GM20000 (cell line): ENCODE measurements at regions not wholly inside any gene's neighbourhood (a gene's known extent, or its start where the extent isn't known, plus 50 kb on each side); places are given as distances from the start of the nearest gene placed in this dataset.

Experiments used
- DNase-seq: peaks from one replicate; pipeline ENCODE4 v3.0.0; 2012; ENCODE audit warnings: low spot score
- TF ChIP-seq, protein P1 (sequence below): IDR thresholded peaks from 2 replicates; pipeline ENCODE4 v1.5.1; 2012; ENCODE audit warnings: mild to moderate bottlenecking, control low read depth; ENCODE audit errors: extremely low read depth, missing control alignments

DNA sequence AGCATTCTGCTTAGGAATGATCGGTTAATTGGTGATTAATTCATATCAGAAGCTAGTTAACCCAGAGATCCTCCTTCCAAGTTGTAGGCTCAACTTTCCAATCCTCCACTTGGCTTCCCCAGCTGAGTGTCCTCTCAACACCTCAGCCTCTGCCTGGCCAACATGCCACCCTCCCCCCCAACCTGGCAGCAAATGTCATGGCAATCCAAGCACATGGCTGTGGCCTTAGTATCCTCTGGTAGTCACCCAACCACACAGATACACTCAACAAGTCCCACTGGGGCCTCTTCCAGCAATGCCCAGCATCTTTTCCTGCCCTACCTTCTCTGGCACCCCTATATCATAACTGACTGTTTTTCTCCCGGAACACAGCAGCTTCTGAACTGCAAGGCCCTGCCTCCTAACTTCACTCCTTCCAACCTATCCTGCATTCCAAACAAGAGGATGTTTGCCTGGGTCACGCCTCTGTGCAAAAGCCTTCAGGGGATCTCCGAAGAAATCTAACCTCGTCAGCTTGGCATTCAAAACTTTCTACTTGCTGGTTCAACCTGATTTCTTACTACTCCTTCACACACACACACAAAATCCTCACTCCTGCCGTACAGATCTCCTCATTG is 195.0 kb downstream of the CYP26B1 start:
- TF ChIP-seq, protein P1, sequence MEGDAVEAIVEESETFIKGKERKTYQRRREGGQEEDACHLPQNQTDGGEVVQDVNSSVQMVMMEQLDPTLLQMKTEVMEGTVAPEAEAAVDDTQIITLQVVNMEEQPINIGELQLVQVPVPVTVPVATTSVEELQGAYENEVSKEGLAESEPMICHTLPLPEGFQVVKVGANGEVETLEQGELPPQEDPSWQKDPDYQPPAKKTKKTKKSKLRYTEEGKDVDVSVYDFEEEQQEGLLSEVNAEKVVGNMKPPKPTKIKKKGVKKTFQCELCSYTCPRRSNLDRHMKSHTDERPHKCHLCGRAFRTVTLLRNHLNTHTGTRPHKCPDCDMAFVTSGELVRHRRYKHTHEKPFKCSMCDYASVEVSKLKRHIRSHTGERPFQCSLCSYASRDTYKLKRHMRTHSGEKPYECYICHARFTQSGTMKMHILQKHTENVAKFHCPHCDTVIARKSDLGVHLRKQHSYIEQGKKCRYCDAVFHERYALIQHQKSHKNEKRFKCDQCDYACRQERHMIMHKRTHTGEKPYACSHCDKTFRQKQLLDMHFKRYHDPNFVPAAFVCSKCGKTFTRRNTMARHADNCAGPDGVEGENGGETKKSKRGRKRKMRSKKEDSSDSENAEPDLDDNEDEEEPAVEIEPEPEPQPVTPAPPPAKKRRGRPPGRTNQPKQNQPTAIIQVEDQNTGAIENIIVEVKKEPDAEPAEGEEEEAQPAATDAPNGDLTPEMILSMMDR = no peak
- no peak for DNase-seq

DNA sequence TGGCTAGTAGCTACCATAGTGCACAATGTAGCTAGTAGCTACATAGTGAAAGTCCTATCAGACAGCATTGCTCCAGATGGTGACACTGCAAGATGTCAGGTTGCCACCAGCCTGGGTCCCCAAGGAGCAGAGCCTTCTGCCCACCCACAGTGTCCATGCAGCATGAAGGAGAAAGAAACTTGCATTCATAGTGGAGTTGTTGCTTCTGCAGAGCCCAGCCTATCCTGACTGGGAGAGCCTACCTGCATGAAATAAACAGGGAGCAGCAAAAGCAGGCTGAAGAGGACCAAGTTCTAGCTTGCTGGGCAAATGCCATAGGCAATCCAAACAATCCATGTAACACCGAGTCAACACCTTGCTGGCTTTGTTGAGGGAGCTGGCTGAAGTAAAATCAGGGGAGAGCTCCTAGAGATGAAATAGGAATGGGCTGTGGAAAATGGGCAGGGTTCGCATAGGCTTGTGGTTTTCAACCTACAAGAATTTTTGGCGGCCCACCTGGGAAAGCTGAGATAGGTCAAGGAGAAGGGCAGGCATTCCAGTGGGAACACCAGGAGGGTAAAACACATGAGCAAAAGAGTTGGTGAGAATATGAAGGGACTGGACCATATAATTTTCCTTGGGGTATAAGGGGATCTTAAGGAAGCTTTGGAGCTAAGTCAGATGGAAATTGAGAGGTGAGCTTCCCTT is 195.8 kb downstream of the CYP26B1 start:
- TF ChIP-seq, protein P1 = no peak
- DNase-seq = no peak

DNA sequence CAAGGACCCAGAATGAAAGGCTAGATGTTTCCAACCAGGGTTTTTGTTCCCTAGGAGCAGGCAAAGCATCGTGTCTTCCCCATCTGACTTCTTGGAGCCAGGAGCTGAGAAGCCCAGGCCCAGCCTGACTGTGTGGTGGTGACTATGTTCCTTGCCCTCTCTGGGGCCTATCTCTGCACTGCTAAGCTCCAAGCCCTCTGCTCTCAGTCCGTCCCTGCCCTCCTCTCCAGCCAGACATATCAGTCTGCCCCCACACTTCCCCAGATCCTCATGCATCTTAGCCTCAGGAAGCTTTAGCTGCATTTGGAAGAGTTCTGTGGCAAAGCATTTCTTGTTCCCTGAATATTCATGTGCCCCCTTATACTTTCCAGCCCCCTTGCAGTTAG is 196.6 kb downstream of the CYP26B1 start:
- TF ChIP-seq, protein P1 = no peak
- no peak for DNase-seq

DNA sequence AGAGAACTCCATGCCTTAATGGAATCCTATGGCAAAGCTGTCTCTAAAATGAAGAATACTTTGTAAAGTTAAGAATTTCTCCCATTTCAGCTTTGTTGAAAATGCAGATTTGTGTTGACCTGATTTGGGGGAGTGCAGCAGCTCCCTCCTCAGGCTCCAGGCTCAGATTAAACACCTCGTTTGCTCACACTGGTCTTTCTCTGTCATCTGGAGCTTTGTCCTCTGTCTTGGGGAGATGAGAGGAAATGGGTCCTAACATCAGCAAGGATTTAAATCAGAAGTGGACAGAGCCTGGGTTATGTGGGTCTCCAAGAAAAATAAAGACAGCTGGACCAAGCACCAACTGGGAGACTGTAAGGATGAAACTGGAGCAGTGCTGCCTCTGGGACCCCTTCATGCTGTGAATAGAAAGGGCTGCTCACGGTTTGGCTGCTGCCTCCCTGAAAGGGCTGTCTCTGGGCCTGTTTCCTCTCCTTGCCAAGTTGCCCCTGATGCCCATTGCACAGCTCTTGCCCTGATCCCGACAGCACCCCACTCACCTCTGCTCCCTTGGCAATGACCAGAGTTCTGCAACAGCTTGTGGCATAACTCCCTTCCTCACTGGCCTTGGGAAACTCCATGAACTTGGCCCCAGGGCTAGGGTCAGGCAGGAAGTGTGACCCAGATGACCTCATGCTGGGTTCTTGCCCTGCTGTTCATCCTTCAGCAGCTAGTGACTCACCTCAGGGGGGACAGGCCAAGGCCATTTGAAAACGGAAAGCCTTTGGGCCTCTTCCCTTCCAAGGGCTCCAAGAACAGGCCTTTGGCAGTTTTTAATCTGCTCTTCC is 197.2 kb downstream of the CYP26B1 start:
- TF ChIP-seq, protein P1 = no peak
- DNase-seq = no peak

DNA sequence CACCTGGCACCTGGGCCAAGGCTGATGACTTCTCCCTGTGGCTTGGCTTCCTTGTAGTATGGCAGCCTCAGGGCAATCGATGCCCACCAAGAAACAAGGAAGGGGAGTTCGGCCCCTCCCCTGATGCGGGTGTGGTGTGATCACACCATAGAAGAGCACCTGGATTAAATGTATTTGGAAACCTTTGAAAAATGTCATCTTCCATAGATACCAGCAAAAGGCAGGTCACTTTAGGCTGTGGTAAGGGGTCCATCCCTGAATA is 198.2 kb downstream of the CYP26B1 start:
- TF ChIP-seq, protein P1 = no peak
- DNase-seq = no peak

DNA sequence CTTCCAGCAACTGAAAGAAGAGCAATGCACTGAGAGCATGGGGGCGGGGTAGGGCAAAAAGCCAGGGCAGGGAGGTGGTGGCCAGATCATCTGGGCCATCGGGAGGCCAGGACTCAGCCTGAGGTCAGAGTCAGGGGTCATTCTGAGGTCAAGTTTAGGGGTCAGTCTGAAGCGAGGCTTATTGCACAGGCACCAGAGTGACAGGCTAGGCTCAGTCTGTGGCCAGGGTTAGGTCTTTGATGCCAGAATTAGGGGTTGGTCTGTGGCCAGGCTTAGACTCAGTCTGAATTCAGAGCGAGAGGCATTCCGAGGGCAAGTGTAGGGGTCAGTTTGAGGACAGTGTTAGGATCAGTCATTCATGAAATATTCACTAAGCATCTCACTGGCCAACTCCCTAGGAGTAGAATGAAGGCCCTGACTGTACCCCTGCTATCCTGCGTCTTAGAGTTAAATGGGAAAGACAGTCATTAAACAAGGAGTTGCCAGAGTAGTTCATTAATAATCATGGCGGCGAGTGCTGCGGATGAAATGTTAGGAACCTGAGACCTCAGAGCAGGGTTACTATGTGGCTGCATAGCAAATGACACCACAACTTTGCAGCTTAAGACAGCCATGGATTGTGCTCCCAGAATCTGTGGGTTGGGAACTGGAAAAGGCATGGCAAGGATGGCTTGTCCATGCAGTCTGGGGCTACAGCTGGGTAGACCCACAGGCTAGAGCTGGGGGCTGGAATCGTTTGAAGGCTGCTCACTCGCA is 198.7 kb downstream of the CYP26B1 start:
- DNase-seq = no peak
- TF ChIP-seq, protein P1 = no peak

DNA sequence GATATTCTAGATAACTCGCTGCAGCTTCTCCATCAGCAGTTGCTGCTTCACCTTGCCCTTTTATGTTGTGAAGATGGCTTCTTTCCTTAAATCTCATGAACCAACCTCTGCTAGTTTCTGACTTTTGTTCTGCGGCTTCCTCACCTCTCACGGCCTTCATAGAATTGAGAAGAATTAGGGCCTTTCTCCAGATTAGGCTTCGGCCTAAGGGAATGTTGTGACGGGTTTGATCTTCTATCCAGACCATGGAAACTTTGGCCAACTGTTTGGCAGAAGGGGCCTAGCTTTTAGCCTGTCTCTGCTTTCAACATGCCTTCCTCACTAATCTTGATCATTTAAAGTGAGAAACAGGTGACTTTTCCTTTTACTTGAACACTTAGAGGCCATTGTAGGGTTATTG is 199.9 kb downstream of the CYP26B1 start:
- TF ChIP-seq, protein P1 = no peak
- DNase-seq = no peak
